Fibroblast of skin of left quadriceps (primary cell): ENCODE measurements at regions not wholly inside any gene's neighbourhood (a gene's known extent, or its start where the extent isn't known, plus 50 kb on each side); places are given as distances from the start of the nearest gene placed in this dataset.
A peak's percentile ranks its signal among the peaks of the same experiment; 100 is the strongest.
"Not testable (repeated sequence)": the region's sequence is repeated elsewhere in the genome, so short reads cannot be mapped to it uniquely, and the experiment has no call there.

Experiments used
- DNase-seq, 2 experiments: peaks; one replicate each; pipeline ENCODE4 v3.0.0-alpha.2; 2013; ENCODE audit warnings: low read depth in 2 of 2

DNA sequence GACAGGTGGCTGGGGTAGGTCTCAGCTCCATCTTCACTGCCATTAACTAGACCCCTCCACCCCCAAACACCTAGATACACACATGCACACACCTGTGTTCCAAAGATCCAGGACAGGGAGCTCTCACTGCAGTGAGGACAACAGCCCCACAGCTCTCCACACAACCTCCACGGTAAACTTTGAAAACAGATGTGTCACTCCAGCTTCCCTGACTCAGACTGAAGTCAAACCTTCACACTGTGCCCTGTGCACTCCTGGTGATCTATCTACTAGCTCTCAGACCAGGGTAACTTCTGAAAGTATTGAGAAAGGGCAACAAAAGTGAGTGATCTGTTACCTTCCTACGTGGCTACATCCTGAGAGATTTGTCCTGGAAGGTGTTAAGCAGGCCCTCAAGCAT, 519.8 kb downstream of the XPNPEP1 start:
- no peak for DNase-seq

DNA sequence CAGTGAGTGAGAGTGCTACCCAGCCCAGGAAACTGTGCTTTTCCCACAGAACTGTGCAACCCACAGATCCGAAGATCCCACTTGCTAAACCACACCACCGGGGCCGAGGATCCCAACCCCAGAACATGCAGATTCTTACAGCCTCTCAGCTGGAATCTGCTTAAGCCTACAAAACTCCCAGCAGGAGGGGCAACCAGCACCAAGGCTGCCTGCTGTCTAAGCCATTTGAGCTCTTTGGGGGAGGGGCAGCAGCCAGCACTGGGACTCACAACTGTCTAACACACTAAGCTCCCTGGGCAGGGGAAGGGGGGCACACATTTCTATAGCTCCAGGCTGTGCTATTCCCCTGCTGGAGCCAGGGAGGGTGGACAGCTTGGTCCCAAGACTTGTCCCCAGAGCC, 529.9 kb downstream of the XPNPEP1 start:
- DNase-seq = no peak

DNA sequence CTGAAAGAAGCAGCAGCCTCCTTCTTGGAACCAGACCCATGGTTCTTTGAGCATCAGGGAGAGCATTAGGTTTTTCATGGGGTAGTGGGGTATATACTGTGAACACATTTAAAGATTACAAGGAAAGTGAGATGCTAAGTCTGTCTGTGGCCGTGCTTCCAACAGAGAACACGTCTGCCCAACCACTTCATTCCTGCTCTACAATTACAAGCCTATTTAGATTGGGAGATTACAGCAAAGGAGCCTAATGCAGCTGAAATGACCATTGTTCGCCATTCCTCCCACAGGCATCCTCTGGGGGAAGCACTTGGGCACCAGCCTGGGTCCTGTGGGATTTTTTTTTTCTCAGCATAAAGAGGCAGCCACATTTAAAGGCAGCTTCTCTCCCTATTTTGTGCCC, 536.4 kb downstream of the XPNPEP1 start:
- DNase-seq = no peak

DNA sequence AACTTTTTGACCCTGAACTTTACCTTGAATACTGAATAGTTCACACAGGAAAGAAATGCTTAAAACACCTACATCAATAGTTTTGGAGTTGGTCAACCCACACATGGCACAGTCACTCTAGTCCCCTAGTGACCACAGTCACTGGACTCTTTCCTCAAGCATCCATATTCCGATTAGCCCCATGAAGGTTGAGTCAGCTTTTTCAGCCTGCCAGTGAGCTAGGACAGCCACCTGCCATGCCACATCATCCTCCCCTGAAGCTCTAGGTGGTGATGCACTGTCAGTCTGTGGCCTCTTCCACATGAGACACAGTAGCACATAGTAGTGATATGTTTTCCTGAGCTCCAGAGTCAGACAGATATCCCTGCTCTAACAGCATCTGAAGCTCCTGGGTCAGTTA, 537.2 kb downstream of the XPNPEP1 start:
- no peak for DNase-seq

DNA sequence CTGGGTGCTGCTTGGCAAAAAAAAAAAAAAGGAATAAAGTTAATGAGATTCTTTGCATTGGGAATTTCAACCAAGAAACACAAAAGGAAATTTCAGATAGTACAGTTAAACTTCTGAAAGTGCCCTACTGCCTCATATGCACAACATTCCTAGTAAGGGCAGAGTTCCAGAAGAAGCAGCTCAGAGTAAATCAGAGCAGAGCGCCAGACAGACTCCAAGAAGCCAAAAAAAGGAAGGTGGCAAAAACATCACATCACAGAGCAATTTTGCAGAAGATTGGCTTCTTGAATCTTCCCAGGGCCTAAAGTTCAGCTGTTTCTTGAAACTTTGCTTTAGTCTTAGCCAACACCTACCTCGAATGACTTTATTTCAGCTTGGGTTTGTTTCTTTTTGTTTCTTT, 544.1 kb downstream of the XPNPEP1 start:
- no peak for DNase-seq

DNA sequence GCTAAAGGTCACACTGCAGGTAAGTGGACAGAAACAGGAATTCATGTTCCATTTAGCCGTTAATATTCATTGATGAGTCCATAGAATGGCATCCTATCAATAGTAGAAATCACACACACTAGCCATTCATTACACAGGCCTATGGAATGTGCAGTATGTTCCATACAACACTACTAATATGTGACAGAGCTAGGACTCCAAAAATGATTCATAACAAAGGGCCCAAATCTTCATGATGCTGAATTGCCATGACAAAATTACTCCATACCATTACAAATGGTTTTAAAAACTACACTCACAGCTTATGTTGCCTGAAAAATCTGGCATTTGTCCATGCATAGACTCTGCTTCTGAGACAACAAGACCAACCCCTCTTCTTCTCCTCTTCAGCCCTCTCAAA, 549.1 kb downstream of the XPNPEP1 start:
- peak; percentile 9 to 14 for DNase-seq

DNA sequence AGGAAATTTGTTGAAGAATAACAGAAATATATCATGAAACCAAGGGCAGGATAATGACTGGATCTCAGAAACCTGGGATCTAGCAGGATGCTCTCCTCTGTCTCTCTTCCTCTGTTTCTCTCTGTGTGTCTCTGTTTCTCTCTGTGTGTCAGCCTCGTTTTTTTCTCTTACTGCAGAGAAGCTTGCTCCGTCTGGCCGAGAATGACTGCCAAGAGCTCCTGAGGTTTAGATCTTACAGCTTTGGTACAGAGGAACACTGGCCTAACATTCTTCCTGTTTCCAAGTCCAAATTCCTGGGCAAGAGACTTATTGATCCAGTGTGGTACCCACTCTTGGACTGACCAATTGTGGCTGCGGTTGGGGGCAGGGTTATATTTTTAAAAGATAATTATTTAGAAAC, 564.0 kb downstream of the XPNPEP1 start:
- DNase-seq = no peak

DNA sequence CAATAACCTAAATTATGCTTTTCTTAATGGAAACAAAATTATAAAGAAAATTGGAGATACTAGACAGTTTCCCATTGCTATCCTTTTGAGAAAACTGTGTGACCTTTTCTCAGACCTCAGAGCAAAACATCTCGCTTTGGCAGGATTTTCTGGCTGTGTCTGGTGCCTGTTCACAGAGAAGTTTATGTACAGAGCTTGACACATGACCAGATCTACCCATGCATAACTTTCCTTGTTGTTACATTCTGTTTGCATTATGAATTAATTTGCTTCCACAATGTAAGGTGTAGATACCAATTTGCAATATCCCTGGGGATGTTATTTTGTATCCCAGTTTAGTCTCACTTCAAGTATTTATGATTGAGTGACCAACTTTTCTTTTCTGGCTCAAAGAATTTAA, 565.0 kb downstream of the XPNPEP1 start:
- no peak for DNase-seq

DNA sequence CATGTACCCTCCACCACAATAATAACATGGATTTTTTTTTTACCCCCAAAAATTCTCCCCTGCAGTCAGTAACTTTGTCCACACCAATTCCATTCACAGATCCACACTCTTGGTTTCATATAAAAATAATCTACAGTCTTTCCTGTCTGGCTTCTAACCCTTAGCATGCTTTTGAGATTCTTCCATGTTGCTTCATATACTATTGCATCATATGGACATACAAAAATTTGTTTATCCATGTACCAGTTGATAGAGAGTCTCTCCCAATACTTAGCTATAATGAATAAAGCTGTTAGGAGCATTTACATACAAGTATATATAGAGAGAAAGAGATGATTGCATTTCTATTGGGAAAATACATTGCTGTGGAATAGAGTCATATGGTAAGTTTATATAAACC, 575.0 kb downstream of the XPNPEP1 start:
- DNase-seq = no peak

DNA sequence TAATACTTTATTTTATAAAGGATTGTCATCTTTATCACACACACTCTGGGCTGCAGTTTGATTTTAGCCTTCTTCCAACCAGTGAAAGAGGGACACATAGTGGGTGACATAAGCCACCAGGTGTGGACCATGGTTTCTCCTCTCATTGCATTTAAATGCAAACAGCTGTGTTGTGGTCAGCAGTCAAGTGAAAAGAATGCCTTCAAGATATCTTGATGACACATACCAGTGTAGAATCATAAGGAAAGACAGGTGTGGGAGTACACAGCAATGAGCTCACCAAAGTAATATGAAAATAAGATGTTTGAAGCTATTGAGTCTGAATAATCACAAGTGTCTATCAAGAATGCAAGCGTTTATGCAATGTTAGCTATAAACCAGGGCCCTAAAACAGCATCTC, 580.0 kb downstream of the XPNPEP1 start:
- DNase-seq = no peak

DNA sequence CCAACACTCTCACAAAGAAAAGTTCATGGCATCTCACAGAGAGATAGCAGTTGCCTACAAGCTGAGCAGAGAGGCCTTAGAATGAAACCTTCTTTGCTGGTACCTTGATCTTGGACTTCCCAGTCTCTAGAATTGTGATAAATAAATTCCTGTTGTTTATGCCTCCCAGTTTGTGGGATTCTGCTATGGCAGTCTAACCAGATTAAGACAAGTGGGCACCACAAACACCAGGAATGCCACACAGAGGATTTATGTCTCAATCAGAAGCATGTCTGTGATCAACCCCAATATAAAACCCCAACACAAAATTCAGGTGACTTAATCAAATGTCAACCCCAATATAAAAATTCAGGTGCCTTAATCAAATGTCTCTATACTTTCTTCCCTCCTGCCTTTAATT, 581.3 kb downstream of the XPNPEP1 start:
- DNase-seq = no peak

DNA sequence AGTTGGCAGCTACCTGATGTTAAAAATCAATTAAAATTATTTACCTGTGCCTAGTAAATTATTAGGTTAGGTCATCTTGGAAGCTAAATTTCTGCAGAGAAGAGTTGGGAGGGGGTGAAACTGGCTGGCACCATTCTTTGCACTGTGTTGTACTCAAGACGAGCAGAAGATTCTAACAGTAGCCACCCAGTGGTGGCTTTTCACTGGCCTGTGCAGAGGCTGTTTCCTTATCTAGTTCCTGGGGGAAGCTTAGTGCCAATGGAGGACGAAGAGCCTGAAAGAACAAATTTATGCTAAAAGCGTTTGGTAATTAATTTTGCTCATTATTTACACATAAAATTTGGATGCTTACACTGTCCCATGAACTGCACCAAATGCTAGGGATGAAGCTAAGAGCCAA, 595.3 kb downstream of the XPNPEP1 start:
- no peak for DNase-seq

DNA sequence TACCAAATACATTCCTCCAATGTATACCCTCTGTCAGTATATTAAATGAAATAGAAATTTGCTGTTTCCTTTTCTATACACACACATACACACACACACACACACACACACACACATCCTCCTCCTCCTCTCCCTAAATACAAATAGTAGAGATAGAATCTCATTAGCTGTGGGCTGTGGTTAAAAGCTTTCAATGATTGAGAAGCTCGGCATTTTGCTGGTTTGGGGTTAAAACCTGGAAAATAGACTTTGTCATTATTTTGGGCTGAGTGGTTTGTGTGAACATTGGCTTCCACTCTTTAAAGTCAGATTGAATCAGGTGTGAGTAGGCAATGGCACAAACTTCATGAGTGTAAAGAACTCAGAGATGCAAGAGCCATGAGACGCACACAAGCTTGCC, 596.0 kb downstream of the XPNPEP1 start:
- no peak for DNase-seq

DNA sequence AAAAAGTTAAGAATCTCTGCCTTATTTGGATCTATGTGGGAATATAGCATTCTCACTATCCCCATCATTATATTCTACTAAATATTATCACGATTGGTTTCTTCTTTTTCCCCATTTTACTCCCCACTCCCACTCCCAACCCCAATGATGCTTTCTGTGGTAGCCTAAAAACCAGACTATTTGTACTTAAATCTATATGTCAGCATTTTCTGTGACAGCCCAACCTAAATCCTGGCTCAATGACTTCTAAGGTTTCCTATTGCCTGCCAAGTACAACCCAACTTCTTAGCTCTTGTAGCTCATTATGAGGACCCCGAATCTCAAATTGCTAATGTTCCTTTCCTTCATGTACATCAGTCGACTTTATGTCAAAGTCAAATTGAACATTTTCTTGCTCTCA, 598.6 kb downstream of the XPNPEP1 start:
- DNase-seq = no peak

DNA sequence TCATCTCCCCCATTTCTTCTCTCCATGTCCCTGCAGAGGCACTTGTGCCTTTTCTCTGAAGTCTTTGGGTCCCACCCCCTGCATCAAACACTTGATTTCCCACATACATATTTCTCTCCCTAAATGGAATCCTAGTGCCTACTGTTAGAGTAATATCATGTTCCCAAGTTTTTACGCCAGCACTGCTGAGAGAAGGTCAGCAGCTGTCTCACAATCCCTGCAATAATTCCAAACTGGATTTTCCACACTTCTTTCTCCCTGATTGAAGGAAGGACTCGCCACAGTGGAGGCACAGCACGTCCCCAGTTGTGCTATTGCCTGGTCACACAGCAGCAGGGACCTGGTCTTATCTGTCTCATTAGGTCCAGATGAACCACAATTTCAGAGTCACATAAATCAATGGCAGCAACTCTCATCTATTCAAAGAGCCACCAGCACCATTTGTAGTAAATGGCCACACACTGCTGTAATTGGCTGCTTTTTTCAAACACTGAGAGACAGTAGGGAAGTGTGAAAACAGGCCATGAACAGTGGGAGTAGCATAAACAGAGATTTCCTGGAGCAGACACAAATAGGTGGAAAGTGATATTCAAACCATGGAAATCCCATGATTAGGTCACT, 605.5 kb downstream of the XPNPEP1 start:
- no peak for DNase-seq

DNA sequence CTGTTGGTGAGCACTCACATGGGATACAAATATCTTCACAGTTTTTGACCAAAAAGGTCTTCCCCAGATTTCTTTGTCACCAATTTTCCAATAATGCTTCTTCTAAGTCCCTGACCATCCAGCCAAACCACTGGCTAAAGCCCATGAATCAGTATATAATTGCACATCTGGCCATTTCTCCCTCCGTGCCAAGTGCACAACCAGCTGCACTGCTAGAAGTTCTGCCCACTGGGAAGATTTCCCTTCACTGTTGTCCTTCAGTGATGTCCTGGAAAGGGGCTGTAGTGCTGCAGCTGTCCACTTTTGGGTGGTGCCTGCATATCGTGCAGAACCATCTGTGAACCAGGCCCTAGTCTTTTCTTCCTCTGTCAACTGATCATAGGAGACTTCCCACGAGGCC, 609.3 kb downstream of the XPNPEP1 start:
- not testable (repeated sequence) for DNase-seq

DNA sequence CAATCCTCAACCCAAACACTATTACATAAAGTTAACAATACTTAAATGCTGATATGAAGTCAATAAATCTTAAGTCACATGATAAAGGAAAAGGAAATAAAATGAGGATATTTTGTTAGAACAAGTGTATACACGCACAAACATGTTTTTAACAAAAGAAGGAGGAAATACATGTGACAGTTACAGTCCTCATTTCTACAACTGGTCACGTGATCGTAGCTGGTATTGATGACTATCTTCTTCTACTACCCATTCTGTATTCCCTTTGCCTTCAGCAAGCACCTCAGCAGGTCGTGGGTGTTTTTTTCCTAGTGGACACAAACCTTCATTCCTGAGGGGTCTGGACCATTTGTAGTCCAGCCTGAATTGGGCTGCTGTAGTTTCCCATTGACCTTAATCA, 610.8 kb downstream of the XPNPEP1 start:
- not testable (repeated sequence) for DNase-seq

DNA sequence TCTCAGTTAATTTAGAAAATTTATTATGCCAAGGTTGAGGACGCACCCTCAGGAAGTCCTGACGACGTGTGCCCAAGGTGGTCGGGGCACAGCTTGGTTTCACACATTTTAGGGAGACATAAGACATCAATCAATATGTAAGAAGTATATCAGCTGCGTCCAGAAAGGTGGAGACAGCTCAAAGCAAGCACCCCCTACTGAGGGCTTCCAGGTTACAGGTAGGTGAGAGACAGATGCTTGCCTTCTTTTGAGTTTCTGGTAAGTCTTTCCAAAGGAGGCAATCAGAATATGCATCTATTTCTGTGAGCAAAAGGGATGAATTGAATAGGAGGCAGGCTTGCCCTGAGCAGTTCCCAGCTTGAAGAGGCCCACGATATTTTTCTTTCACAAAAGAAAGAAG, 614.3 kb downstream of the XPNPEP1 start:
- no peak for DNase-seq

DNA sequence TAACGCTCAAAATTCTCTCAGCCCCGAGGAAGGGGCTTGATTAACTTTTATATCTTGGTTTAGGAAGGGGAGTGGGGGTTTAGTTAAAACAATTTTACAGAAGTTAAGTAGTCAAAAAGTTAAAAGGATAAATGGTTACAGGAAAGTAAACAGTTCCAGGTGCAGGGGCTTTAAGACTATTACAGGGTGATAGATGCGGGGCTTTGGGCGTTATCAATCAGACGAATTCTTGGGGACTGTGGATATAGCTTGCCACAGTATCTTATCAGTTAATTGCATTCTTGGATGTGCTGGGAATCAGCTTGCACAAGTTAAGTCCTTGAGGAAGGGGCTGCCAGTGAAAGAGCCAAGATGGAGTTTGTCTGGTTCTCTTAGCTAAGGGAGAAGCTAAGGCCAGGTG, 616.2 kb downstream of the XPNPEP1 start:
- not testable (repeated sequence) for DNase-seq

DNA sequence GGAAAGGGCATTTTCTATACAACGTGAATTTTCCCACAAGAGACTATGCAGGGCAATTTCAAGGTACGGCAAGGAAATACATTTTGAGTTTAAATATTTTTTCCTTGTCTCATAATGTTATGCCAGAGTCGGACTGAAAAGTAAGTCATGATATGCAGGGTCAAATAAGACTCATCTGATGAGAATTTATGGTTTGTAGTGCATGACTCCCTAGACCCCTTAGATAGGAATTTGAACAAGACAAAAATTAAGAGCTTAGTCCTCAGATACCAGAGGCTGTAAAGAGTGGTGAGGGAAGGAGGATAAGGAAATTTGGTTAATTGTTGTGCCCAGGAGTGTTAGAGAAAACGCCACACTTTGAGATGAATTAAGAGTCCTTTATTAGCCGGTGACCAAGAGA, 616.6 kb downstream of the XPNPEP1 start:
- DNase-seq = no peak

DNA sequence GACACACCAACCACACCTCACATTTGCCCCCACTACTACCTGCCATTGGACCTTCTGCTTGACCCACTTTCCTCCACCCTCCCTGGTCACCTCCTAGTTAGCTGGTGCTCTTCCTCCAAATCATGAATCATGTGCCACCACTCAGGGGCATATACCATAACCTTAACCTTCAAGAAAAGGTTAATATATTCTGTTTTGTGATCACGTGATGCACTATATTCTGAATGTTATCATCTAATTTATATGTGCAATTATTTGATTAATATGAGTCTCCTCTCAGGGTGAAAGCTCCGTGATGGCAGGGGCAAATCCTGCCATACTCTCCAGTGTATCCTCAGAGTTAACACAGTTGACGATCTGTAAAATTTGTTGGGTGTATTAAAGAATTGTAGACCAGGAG, 635.5 kb downstream of the XPNPEP1 start:
- no peak for DNase-seq

DNA sequence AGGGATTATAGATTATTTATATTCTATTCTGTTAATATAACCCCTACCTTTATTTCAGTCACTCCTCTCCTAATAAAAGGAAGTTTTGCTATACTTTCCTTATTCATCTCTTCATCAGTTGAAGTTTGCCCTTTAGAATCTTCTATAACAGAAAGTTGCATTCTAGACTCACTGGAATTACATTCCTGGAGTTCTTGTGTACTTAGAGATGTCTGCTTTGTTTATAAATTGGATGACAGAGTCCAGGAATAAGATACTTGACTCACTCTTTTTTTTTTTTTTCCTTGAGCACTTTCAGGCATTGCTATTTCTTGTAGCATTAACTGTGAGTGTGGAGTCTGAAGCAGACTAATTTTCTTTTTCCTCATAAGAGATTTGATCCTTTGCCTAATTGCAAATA, 640.8 kb downstream of the XPNPEP1 start:
- peak; percentile 46 to 62 for DNase-seq

DNA sequence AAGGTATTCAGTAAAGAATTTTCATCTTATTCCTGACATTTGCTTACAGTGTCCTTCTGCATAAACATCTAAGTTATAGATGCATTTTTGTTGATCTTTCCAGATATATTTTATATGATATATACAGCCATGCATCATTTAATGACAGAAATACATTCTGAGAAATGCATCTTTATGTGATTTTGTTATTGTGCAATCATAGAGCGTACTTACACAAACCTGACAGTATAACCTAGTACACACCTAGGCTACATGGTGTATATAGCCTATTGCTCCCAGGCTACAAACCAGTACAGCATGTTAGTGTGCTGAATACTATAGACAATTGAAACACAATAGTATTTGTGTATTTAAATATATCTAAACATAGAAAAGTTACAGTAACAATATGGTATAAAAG, 642.0 kb downstream of the XPNPEP1 start:
- DNase-seq = no peak

DNA sequence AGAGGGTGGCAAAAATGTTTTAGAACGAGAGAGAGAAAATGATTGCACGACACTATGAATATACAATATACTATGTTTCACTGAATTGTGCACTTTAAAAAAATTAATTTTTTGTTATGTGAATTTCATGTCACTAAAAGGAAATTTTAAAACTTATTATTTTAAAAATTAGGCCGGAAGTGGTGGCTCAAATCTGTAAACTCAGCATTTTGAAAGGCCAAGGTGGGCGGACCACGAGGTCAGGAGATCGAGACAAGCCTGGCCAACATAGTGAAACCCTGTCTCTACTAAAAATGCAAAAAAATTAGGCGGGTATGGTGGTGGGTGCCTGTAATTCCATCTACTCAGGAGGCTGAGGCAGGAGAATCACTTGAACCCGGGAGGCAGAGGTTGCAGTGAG, 642.5 kb downstream of the XPNPEP1 start:
- no peak for DNase-seq

DNA sequence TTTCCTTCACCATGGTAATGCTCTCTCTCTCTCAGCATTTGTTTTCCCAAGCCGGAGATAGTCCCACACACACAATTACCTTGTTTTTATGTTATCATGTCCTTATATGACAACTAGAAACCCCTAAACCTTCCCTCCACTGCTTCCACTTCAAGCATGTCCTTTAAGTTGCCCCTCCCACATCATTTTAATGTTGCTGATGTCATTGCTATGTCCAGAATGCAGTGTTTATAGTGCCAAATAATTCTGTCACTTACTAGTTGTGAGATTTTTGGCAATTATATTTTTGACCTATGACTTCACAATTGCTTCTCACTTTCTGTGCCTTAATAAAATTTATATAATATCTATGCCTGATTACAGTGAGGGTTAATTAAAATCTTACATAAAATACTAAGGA, 645.9 kb downstream of the XPNPEP1 start:
- no peak for DNase-seq
